ENCODE measurements at regions not wholly inside any gene's neighbourhood (a gene's known extent, or its start where the extent isn't known, plus 50 kb on each side); places are given as distances from the start of the nearest gene placed in this dataset.

DNA sequence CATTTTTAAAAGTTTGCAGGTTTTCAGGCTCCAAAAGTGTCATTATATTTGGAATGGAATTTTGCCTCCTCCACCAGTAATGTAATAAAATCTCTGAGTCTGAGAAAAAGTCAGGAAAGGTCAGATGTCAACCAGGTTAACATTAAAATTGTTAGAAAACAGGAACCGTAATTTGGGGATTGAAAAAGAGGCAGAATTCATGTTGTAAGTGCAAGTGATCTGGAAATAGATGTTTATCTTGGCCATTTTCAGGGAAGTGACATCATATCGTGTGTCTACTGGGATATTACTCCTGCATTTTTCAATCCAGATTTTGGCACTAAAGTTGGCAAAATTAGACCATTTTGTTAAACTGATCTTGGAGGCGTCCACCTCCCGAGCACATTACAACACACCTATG lies 428.5 kb upstream of the MGMT start:
- no peak for TF ChIP-seq CTCF (IDR thresholded peaks at IDR 0.05)
- Histone ChIP-seq H3K4me1 (ENCODE audit: control insufficient read depth in 1 of 2, insufficient read depth in 1 of 2, low read depth in 1 of 2, low read length in 1 of 2) (no peaks in the 10 kb centered on the region), H3K27ac (no peak overlapping the region), H3K4me3 (ENCODE audit: low read depth in 1 of 2, low read length in 1 of 2) (no peak overlapping the region), H3K27me3 (peaks cover 93% of the 10 kb centered on the region), H3K36me3 (no peaks in the 10 kb centered on the region), H3K9me3 (no peaks in the 10 kb centered on the region)

DNA sequence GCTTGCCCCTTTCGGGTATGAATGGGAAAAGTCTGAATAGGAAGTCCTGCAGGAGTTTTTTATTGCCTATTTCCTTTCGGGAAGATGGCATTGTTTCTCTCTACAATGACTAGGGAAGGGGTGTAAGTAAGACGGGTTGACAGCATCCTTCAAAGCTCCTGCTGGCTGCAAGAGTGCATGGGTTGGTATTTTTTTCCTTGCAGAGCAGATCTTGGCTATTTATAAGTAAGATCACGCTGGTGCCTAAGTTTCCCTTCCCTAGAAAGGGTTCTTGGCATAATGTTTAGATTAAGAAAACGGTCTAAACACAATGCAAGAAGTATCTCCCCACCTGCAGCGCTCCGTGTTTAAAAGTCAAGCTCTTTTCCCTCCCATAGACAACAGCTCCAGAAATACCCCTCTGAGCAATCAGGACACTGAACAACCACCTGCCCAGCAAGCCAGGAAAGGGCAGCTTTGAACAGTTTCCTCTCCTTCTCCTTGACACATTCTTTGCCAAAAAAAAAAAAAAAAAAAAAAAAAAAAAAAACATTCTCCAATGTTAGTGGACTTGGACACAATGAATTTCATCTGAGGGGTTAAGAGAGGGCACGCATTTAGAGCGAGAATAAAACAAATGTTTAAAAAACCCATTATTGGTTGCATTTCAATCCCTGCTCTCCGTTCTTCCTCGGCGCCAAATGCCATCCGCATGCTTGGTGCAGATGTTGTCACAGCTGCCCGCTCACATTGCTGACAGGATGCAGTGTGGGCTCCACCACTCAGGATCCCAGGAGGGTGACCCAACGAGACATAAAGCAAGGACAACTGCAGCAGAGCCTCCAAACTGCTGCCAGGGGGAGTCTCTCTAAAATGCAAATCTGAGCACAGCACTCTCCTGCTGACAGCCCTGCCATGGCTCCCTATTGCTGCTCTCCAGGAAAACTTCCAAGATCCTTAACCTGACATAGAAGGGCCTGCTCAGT lies 427.4 kb upstream of the MGMT start:
- Histone ChIP-seq H3K4me3 (ENCODE audit: low read depth in 1 of 2, low read length in 1 of 2) (no peak overlapping the region), H3K9me3 (no peaks in the 10 kb centered on the region), H3K4me1 (ENCODE audit: control insufficient read depth in 1 of 2, insufficient read depth in 1 of 2, low read depth in 1 of 2, low read length in 1 of 2) (no peaks in the 10 kb centered on the region), H3K27ac (no peak overlapping the region), H3K27me3 (peaks cover 93% of the 10 kb centered on the region), H3K36me3 (no peaks in the 10 kb centered on the region)
- TF ChIP-seq CTCF (IDR thresholded peaks at IDR 0.05) = no peak

DNA sequence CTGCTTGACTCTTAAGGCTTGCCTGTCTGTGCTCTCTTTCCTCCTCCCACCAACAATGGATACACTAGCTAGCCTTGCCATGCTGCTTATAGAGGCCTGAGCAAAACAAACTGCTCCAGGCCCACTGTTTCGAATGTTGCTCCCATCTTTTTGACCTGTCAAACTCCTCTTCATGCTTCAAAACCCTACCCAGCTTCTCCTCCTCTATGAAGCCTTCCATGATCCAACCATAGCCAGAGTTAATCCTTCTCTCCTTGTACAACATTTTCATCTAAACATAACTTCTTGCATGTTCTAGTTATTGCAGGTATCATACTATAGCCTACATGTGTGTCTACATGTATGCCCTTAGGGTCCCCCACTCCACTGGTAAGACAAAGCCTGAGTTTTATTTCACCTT lies 426.7 kb upstream of the MGMT start:
- no peaks in the 10 kb centered on the region for H3K4me1 ChIP-seq (ENCODE audit: control insufficient read depth in 1 of 2, insufficient read depth in 1 of 2, low read depth in 1 of 2, low read length in 1 of 2)
- no peak overlapping the region for H3K27ac ChIP-seq
- no peak for TF ChIP-seq CTCF (IDR thresholded peaks at IDR 0.05)
- no peak overlapping the region for H3K4me3 ChIP-seq (ENCODE audit: low read depth in 1 of 2, low read length in 1 of 2)
- H3K36me3 ChIP-seq = no peaks in the 10 kb centered on the region
- H3K9me3 ChIP-seq = no peaks in the 10 kb centered on the region
- H3K27me3 ChIP-seq = peaks cover 86% of the 10 kb centered on the region

DNA sequence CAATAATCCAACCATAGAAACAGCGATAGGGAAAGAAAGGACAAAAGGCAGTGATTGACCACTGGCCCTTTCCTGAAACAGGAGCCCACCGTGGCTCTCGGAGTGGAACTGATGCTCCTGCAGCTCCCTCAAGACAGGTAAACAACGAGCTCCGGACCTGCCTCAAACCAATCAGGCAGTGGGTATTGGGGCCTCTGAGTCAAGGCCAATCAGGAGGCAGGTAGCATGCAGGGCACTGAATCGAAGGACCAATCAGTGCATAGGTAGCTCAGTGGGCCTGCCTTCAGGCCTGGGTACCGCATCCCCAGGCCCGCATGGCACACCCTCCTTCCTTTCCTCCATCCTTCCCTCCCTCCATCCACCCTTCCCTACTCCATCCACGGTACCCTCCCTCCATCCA lies 425.1 kb upstream of the MGMT start:
- H3K27me3 ChIP-seq = peaks cover 71% of the 10 kb centered on the region
- H3K9me3 ChIP-seq = no peaks in the 10 kb centered on the region
- no peak overlapping the region for H3K27ac ChIP-seq
- H3K4me1 ChIP-seq (ENCODE audit: control insufficient read depth in 1 of 2, insufficient read depth in 1 of 2, low read depth in 1 of 2, low read length in 1 of 2) = no peaks in the 10 kb centered on the region
- H3K4me3 ChIP-seq (ENCODE audit: low read depth in 1 of 2, low read length in 1 of 2) = no peak overlapping the region
- no peaks in the 10 kb centered on the region for H3K36me3 ChIP-seq
- TF ChIP-seq CTCF (IDR thresholded peaks at IDR 0.05) = no peak

DNA sequence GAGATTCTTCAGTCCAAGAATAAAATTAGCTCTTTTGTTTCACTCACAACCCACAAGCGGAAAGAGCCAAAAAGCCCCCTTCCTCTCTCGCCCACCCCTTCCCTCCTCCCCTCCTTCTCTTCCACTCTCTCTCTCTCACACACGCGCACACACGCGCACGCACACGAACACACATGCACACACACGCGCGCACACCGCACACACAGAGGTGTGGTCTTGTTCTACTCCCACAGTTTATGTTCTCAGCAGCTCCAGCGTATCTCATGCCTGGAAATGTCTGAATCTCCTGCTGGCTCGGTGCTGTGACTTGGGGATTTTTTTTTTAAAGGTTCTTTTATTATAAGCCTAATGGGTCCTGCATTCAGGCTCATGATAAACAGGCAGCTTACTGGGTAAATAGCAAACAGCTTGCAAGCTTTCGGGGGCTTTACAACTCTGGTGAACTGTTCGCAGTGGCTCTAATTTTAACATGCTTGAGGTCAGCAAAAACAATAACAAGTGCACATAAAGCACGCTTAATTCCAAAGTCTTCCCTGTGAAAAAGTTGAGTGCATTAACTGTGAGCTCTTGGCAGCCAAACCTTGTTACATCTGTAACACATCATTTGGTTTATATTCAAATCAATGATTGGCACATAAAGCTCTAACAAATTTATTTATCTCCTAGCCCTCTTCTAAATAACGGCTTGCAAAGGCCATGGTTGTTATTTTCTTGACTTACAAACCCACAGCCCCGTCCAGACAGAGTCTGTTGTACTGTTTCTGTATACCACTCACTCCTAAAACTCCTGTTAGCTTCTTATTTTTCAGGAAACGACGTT lies 424.1 kb upstream of the MGMT start:
- H3K27me3 ChIP-seq = peaks cover 64% of the 10 kb centered on the region
- no peak overlapping the region for H3K4me3 ChIP-seq (ENCODE audit: low read depth in 1 of 2, low read length in 1 of 2)
- no peaks in the 10 kb centered on the region for H3K4me1 ChIP-seq (ENCODE audit: control insufficient read depth in 1 of 2, insufficient read depth in 1 of 2, low read depth in 1 of 2, low read length in 1 of 2)
- no peaks in the 10 kb centered on the region for H3K36me3 ChIP-seq
- no peaks in the 10 kb centered on the region for H3K9me3 ChIP-seq
- TF ChIP-seq CTCF (IDR thresholded peaks at IDR 0.05) = no peak
- H3K27ac ChIP-seq = no peak overlapping the region
